Esophagus muscularis mucosa (tissue), 3 donors: ENCODE measurements at regions not wholly inside any gene's neighbourhood (a gene's known extent, or its start where the extent isn't known, plus 50 kb on each side); places are given as distances from the start of the nearest gene placed in this dataset.

ENCODE experiments used
- POLR2A ChIP-seq: fragments of 450-650 bp; IDR thresholded peaks from one replicate; pipeline ENCODE4 v1.6.1; 2017; ENCODE audit warnings: antibody characterized with exemption, moderate library complexity, mild to moderate bottlenecking, low read depth
- TF ChIP-seq, protein P1 (sequence below), 3 experiments: fragments of 200-600 bp in 2 of 3; fragments of 450-650 bp in 1 of 3; sonication (generic) in 2 of 3; IDR thresholded peaks; one replicate each; pipeline ENCODE4 v1.5.1; 2017 to 2019; ENCODE audit warnings: antibody characterized with exemption in 3 of 3, mild to moderate bottlenecking in 2 of 3, moderate library complexity in 1 of 3

DNA sequence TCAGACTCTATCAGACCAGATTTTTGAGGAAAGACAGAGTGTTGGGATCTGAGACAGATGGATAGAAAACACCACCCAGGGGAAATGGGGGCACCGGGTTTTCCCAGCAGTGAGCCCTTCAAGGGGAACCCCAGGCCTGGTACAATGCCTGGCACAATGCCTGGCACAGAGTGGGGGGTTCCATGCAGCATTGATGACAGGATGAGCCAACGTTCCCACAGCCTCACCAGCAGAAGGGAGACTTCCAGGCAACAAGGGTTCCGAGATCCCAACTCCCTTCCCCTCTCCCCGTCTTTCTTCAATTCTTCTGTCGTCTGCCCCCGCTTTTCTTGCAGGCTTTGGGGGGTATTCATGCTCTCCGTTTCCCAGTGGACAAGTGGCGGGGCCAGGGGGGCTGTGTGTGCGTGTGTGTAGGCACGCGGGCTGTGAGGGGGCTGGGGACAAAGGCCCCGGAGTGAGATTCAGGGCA is 132.1 kb upstream of the HAAO start:
- TF ChIP-seq, protein P1, sequence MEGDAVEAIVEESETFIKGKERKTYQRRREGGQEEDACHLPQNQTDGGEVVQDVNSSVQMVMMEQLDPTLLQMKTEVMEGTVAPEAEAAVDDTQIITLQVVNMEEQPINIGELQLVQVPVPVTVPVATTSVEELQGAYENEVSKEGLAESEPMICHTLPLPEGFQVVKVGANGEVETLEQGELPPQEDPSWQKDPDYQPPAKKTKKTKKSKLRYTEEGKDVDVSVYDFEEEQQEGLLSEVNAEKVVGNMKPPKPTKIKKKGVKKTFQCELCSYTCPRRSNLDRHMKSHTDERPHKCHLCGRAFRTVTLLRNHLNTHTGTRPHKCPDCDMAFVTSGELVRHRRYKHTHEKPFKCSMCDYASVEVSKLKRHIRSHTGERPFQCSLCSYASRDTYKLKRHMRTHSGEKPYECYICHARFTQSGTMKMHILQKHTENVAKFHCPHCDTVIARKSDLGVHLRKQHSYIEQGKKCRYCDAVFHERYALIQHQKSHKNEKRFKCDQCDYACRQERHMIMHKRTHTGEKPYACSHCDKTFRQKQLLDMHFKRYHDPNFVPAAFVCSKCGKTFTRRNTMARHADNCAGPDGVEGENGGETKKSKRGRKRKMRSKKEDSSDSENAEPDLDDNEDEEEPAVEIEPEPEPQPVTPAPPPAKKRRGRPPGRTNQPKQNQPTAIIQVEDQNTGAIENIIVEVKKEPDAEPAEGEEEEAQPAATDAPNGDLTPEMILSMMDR (IDR thresholded peaks at IDR 0.05), result no peak
- no peak for TF ChIP-seq POLR2A
